Liver (tissue), 8 donors: ENCODE measurements at regions not wholly inside any gene's neighbourhood (a gene's known extent, or its start where the extent isn't known, plus 50 kb on each side); places are given as distances from the start of the nearest gene placed in this dataset.

Experiments
- DNase-seq: peaks from one replicate; pipeline ENCODE4 v3.0.0-alpha.2; 2017; ENCODE audit warnings: low spot score
- H3K27ac ChIP-seq, 2 donors: one replicate each; pipeline ENCODE4 v1.7.0; 2013; ENCODE audit warnings: inconsistent platforms in 2 of 2, low read length in 2 of 2, control low read depth in 1 of 2, low read depth in 1 of 2, mild to moderate bottlenecking in 1 of 2
- H3K27me3 ChIP-seq, 4 donors: one replicate each; pipeline versions ENCODE4 v1.6.1 to v1.7.0; 2013; ENCODE audit warnings: low read length in 3 of 4, inconsistent platforms in 1 of 4, mild to moderate bottlenecking in 1 of 4, moderate library complexity in 1 of 4; ENCODE audit not compliant: control insufficient read depth in 4 of 4, insufficient read depth in 4 of 4
- H3K36me3 ChIP-seq, 4 donors: one replicate each; pipeline versions ENCODE4 v1.6.1 to v1.7.0; 2013; ENCODE audit warnings: low read length in 3 of 4, mild to moderate bottlenecking in 3 of 4, low read depth in 1 of 4, moderate library complexity in 1 of 4; ENCODE audit not compliant: control insufficient read depth in 4 of 4, insufficient read depth in 3 of 4
- H3K4me1 ChIP-seq, 4 donors: one replicate each; pipeline versions ENCODE4 v1.6.1 to v1.7.0; 2013; ENCODE audit warnings: low read length in 3 of 4, mild to moderate bottlenecking in 3 of 4, moderate library complexity in 1 of 4; ENCODE audit not compliant: control insufficient read depth in 4 of 4, insufficient read depth in 4 of 4
- H3K4me3 ChIP-seq, 3 donors: one replicate each; pipeline versions ENCODE4 v1.6.1 to v1.7.0; 2013; ENCODE audit warnings: low read length in 3 of 3, control low read depth in 1 of 3, low read depth in 1 of 3, mild to moderate bottlenecking in 1 of 3
- H3K9ac ChIP-seq, 2 donors: one replicate each; pipeline ENCODE4 v1.7.0; 2013; ENCODE audit warnings: low read length in 2 of 2, mild to moderate bottlenecking in 2 of 2, moderate library complexity in 2 of 2, control low read depth in 1 of 2, low read depth in 1 of 2
- H3K9me3 ChIP-seq, 4 donors: one replicate each; pipeline versions ENCODE4 v1.6.1 to v1.7.0; 2013; ENCODE audit warnings: low read length in 3 of 4; ENCODE audit not compliant: control insufficient read depth in 4 of 4
- ATF3 ChIP-seq: IDR thresholded peaks from 2 replicates; pipeline ENCODE4 v1.6.1; 2016; ENCODE audit warnings: antibody characterized with exemption
- EGR1 ChIP-seq, 2 donors: IDR thresholded peaks; 2 replicates each; pipeline ENCODE4 v1.6.1; 2016 to 2018; ENCODE audit warnings: antibody characterized with exemption in 2 of 2, low read depth in 2 of 2
- FOXA1 ChIP-seq: IDR thresholded peaks from 2 replicates; pipeline ENCODE4 v1.6.1; 2016; ENCODE audit warnings: antibody characterized with exemption
- FOXA2 ChIP-seq: IDR thresholded peaks from 2 replicates; pipeline ENCODE4 v1.6.1; 2016; ENCODE audit warnings: antibody characterized with exemption
- GABPA ChIP-seq, 2 donors: IDR thresholded peaks in 1 of 2; conservative IDR thresholded peaks in 1 of 2; 2 replicates each; pipeline ENCODE4 v1.6.1; 2016; ENCODE audit warnings: antibody characterized with exemption in 2 of 2, mild to moderate bottlenecking in 1 of 2, moderate library complexity in 1 of 2
- HNF4A ChIP-seq, 2 donors: conservative IDR thresholded peaks; 2 replicates each; pipeline ENCODE4 v1.6.1; 2016; ENCODE audit warnings: antibody characterized with exemption in 2 of 2, mild to moderate bottlenecking in 2 of 2
- HNF4G ChIP-seq: IDR thresholded peaks from 2 replicates; pipeline ENCODE4 v1.6.1; 2016; ENCODE audit warnings: antibody characterized with exemption
- JUND ChIP-seq, 2 donors: IDR thresholded peaks; 2 replicates each; pipeline ENCODE4 v1.6.1; 2016; ENCODE audit warnings: antibody characterized with exemption in 2 of 2
- NR2F2 ChIP-seq: IDR thresholded peaks from 2 replicates; pipeline ENCODE4 v1.6.1; 2016; ENCODE audit warnings: antibody characterized with exemption
- RAD21 ChIP-seq, 2 donors: IDR thresholded peaks; 2 replicates each; pipeline ENCODE4 v1.6.1; 2016; ENCODE audit warnings: antibody characterized with exemption in 2 of 2, mild to moderate bottlenecking in 2 of 2
- RXRA ChIP-seq, 2 donors: IDR thresholded peaks; 2 replicates each; pipeline ENCODE4 v1.6.1; 2017 to 2018; ENCODE audit warnings: antibody characterized with exemption in 2 of 2, mild to moderate bottlenecking in 1 of 2
- TAF1 ChIP-seq: conservative IDR thresholded peaks from 2 replicates; pipeline ENCODE4 v1.6.1; 2016; ENCODE audit warnings: antibody characterized with exemption, mild to moderate bottlenecking
- YY1 ChIP-seq: IDR thresholded peaks from 2 replicates; pipeline ENCODE4 v1.6.1; 2016; ENCODE audit warnings: antibody characterized with exemption, mild to moderate bottlenecking
- WGBS: extraction: QIAGEN DNeasy Blood & Tissue Kit; methylation state at CpG from one replicate; pipeline ENCODE4 v1.1.7; 2013; 5-methylcytosine and 5-hydroxymethylcytosine counted together
- TF ChIP-seq, protein P1 (sequence below): IDR thresholded peaks from 2 replicates; pipeline ENCODE4 v1.6.1; 2016; ENCODE audit warnings: antibody characterized with exemption, mild to moderate bottlenecking
- TF ChIP-seq, protein P2 (sequence below): IDR thresholded peaks from 2 replicates; pipeline ENCODE4 v1.6.1; 2016; ENCODE audit warnings: antibody characterized with exemption
- TF ChIP-seq, protein P3 (sequence below): fragments of 150-350 bp; IDR thresholded peaks from 2 replicates; pipeline ENCODE4 v1.5.1; 2017; ENCODE audit warnings: improper control_type of control experiment, low read depth, low read length; ENCODE audit not compliant: missing input control
- TF ChIP-seq, protein P4 (sequence below): IDR thresholded peaks from 2 replicates; pipeline ENCODE4 v1.6.1; 2016; ENCODE audit warnings: antibody characterized with exemption
- donor health status: healthy.
- donor health status: healthy.
- donor health status: healthy.
- donor health status: healthy.
- donor health status: healthy.

GRCh38 chr1:25048728-25049127 lies 118.7 kb upstream of the RUNX3 start:
- no peak overlapping the region for H3K9ac ChIP-seq
- no peaks in the 10 kb centered on the region for H3K9me3 ChIP-seq
- H3K27me3 ChIP-seq, result no peaks in the 10 kb centered on the region
- TF ChIP-seq HNF4G, result no peak
- TF ChIP-seq YY1, result no peak
- TF ChIP-seq HNF4A (conservative IDR thresholded peaks at IDR 0.05), result no peak
- TF ChIP-seq, protein P1, sequence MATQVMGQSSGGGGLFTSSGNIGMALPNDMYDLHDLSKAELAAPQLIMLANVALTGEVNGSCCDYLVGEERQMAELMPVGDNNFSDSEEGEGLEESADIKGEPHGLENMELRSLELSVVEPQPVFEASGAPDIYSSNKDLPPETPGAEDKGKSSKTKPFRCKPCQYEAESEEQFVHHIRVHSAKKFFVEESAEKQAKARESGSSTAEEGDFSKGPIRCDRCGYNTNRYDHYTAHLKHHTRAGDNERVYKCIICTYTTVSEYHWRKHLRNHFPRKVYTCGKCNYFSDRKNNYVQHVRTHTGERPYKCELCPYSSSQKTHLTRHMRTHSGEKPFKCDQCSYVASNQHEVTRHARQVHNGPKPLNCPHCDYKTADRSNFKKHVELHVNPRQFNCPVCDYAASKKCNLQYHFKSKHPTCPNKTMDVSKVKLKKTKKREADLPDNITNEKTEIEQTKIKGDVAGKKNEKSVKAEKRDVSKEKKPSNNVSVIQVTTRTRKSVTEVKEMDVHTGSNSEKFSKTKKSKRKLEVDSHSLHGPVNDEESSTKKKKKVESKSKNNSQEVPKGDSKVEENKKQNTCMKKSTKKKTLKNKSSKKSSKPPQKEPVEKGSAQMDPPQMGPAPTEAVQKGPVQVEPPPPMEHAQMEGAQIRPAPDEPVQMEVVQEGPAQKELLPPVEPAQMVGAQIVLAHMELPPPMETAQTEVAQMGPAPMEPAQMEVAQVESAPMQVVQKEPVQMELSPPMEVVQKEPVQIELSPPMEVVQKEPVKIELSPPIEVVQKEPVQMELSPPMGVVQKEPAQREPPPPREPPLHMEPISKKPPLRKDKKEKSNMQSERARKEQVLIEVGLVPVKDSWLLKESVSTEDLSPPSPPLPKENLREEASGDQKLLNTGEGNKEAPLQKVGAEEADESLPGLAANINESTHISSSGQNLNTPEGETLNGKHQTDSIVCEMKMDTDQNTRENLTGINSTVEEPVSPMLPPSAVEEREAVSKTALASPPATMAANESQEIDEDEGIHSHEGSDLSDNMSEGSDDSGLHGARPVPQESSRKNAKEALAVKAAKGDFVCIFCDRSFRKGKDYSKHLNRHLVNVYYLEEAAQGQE, result no peak
- no peak for TF ChIP-seq NR2F2
- no peak for TF ChIP-seq JUND (IDR thresholded peaks at IDR 0.05)
- TF ChIP-seq RXRA (IDR thresholded peaks at IDR 0.05), result no peak
- TF ChIP-seq FOXA1, result no peak
- TF ChIP-seq GABPA (IDR thresholded peaks at IDR 0.05 in 1 of 2, conservative IDR thresholded peaks at IDR 0.05 in 1 of 2), result no peak
- TF ChIP-seq, protein P2, sequence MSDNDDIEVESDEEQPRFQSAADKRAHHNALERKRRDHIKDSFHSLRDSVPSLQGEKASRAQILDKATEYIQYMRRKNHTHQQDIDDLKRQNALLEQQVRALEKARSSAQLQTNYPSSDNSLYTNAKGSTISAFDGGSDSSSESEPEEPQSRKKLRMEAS, result no peak
- TF ChIP-seq EGR1 (IDR thresholded peaks at IDR 0.05; ENCODE audit: low read depth in 2 of 2), result no peak
- TF ChIP-seq RAD21 (IDR thresholded peaks at IDR 0.05), result no peak
- no peak for TF ChIP-seq FOXA2
- TF ChIP-seq TAF1, result no peak
- TF ChIP-seq, protein P3, sequence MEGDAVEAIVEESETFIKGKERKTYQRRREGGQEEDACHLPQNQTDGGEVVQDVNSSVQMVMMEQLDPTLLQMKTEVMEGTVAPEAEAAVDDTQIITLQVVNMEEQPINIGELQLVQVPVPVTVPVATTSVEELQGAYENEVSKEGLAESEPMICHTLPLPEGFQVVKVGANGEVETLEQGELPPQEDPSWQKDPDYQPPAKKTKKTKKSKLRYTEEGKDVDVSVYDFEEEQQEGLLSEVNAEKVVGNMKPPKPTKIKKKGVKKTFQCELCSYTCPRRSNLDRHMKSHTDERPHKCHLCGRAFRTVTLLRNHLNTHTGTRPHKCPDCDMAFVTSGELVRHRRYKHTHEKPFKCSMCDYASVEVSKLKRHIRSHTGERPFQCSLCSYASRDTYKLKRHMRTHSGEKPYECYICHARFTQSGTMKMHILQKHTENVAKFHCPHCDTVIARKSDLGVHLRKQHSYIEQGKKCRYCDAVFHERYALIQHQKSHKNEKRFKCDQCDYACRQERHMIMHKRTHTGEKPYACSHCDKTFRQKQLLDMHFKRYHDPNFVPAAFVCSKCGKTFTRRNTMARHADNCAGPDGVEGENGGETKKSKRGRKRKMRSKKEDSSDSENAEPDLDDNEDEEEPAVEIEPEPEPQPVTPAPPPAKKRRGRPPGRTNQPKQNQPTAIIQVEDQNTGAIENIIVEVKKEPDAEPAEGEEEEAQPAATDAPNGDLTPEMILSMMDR, result no peak
- no peak for DNase-seq
- no peak overlapping the region for H3K4me3 ChIP-seq
- no peaks in the 10 kb centered on the region for H3K4me1 ChIP-seq
- WGBS, result 81% methylated on average over 6 of the region's 6 CpGs
- no peaks in the 10 kb centered on the region for H3K36me3 ChIP-seq
- no peak overlapping the region for H3K27ac ChIP-seq

- Histone ChIP-seq H3K4me1 (no peaks in the 10 kb centered on the region), H3K9ac (no peak overlapping the region), H3K27me3 (no peaks in the 10 kb centered on the region), H3K27ac (no peak overlapping the region), H3K36me3 (no peaks in the 10 kb centered on the region), H3K4me3 (no peak overlapping the region), H3K9me3 (no peaks in the 10 kb centered on the region)
- TF ChIP-seq JUND (IDR thresholded peaks at IDR 0.05) (no peak), ATF3 (no peak), FOXA2 (no peak), TAF1 (no peak), YY1 (no peak), FOXA1 (no peak)
- TF ChIP-seq, protein P4, sequence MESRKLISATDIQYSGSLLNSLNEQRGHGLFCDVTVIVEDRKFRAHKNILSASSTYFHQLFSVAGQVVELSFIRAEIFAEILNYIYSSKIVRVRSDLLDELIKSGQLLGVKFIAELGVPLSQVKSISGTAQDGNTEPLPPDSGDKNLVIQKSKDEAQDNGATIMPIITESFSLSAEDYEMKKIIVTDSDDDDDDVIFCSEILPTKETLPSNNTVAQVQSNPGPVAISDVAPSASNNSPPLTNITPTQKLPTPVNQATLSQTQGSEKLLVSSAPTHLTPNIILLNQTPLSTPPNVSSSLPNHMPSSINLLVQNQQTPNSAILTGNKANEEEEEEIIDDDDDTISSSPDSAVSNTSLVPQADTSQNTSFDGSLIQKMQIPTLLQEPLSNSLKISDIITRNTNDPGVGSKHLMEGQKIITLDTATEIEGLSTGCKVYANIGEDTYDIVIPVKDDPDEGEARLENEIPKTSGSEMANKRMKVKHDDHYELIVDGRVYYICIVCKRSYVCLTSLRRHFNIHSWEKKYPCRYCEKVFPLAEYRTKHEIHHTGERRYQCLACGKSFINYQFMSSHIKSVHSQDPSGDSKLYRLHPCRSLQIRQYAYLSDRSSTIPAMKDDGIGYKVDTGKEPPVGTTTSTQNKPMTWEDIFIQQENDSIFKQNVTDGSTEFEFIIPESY, result no peak
- TF ChIP-seq, protein P1, result no peak
- TF ChIP-seq, protein P2, result no peak
- DNase-seq, result no peak
- WGBS, result 88% methylated on average over 11 of the region's 11 CpGs
These were observed 117.6 kb upstream of the RUNX3 start for GRCh38 chr1:25047506-25048240.
